ENCODE measurements at regions not wholly inside any gene's neighbourhood (a gene's known extent, or its start where the extent isn't known, plus 50 kb on each side); places are given as distances from the start of the nearest gene placed in this dataset.

DNA sequence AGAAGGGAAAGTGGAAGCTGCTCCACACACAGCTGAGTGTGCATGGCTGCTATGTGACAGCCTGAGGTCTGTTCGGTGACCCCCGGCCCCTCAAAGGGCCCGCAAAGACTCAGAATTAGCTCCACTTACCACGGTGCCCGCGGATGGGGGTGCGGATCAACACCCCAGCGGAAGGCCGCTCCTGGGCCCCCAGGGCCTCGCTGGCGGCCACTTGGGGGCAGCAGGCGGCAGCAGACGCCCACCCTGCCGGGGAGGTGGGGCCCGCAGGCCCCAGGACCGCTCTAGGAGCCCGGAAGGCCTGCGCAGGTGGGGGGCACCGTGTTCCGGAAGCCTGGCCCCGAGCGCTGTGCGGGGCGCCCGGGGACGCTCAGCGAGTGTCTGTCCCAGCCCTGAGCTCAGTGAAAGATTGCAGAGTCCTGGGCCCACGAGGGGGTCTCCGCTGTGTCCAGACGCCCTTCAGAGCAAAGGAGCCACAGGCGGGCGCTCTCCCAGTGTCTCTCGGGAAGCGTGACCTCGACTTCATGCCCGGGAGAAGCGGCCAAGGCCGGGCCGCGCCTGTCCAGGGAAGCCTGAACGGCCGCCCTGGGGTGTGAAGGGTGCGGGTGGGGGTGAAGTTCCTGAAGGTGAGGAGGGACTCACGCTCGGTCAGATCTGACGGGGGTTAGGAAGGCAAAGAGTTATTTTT, 118.7 kb downstream of the VAPA start:
- no peak overlapping the region for H3K4me3 ChIP-seq (ENCODE audit: low read depth, low read length)

DNA sequence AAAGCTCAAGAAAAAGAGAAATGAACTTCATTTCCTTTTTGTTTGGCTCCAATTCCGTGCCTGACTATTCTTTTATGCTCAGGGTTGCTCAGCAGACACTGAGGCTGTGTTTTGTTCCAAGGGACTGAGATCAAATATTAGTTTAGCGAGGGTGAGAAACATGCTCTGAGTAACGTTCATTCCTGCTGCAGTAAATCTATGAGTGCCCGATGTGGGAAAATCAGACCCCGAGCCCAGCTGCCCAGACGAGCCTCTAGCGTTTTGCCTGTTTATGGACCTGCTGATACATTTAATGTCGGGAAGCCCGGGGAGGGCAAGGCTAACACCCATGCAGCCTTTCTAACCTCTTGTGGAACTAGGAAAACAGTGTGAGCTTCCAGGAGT, 119.2 kb downstream of the VAPA start:
- H3K4me3 ChIP-seq (ENCODE audit: low read depth, low read length): no peak overlapping the region

DNA sequence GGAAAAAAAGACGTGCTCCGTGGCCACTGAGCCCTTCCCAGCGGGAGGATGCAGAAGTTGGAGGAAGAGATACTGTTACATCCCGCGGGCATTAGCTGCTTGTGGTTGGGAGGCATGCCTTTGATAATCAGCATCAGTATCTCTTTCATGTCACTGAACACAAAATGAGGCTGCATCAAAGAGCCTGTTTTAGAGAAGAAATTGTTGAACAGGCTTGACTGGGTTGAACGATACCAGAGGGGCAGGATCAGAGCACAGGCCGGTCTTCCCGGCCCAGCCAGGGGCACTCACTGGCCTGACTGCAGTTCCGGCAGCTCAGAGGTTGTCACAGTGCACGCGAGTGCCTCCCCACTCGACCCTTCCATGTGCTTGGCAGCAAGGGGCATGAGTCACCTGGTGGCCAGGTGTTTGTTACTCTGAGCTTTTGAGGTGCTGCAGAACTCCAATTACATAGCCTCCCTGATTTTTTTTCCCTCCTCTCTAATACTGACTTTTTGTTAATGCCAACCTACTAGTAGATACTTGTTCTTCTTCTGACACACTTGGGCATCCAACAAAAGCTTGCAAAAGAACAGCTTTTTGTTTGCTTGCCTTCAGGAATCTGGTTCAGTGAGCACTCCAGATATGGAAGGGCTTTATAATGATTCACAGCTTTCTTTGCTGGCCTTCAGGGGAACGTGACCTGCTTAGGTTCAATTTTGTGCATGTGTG, 121.6 kb downstream of the VAPA start:
- H3K4me3 ChIP-seq (ENCODE audit: low read depth, low read length): no peak overlapping the region

DNA sequence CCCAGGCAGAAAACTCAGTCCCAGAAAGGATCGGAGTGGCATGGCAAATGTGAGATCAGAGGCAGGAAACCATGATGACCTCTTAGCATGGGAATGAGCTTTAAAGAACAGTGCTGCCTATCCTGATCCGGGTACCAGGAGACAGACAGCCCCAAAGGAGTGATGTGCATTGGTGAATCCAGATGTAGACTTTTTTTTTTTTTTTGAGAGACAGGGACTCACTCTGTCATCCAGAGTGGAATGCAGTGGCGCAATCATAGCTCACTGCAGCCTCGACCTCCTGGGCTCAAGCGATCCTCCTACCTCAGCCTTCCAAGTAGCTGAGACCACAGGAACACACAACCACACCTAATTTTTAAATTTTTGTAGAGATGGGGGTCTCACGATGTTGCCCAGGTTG, 122.7 kb downstream of the VAPA start:
- no peak overlapping the region for H3K4me3 ChIP-seq (ENCODE audit: low read depth, low read length)

DNA sequence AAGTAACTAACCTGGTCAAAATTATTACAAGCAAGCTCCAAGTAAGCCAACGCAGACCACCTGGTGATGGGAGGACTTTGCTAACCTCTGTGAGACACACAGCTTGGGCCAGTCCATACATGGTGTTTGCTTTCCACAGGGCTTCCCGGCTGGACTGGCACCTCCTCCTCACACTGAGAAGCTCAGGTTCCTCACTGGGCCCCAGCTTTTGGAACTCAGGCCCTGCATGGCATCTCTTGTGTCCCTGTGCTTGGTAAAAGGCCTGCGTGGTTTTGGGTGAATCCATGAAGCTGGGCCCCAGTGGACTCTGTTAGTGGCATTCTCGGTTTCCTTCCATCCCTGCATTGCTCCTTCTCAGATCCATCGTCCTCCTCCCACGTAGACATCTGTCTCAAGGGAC, 123.4 kb downstream of the VAPA start:
- no peak overlapping the region for H3K4me3 ChIP-seq (ENCODE audit: low read depth, low read length)

DNA sequence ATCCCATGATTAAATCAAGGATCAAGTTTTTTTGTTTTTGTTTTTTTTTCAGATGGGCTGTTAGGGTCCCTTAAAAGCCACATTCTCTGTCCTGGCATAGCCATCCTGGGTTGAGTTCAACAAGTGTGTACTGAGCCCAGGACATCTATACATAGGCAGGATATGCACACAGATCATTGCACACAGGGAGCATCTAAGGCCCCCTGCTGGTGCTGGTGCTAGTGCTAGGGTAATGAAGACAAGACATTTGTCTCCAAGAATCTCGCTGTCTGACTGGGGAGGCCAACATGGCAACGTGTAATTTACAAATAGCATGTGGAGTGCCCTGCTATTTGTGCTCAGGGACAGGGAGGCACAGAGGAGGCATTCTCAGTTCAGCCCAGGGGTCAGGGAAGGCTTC, 124.5 kb downstream of the VAPA start:
- no peak overlapping the region for H3K4me3 ChIP-seq (ENCODE audit: low read depth, low read length)

DNA sequence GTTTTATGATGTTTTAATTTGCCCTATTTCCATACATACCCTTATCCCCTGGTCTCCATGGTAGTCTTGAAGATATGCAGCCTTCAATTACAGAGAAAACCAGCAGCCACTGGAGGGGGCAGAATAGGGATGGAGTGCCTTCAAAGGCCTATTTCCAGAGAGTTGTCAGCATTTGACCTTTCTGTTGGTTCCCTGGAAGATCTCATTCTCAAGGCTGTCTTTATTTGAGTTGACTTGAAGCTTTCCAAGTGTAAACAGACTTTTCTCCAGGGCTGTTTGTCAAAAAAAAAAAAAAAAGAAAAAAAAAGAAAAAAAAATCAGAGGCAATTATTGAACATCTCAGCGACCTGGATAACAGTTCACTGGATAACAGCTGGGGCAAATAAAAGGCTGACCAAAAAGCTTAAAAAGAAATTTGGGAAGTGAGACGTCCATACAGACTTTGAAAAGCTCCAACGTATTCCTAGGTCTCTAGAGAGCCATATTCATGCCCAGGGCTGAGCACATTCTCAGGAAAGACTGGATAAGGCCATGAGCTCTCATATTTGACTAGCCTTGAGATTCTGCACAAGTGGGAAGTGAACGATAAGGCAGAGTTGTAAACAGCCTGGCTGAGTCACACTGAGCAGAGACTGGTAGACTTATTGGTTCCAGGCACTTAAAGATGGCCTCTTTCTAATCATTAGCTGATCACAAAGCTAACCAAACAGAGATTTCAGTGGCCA, 126.6 kb downstream of the VAPA start:
- H3K4me3 ChIP-seq (ENCODE audit: low read depth, low read length): no peak overlapping the region

DNA sequence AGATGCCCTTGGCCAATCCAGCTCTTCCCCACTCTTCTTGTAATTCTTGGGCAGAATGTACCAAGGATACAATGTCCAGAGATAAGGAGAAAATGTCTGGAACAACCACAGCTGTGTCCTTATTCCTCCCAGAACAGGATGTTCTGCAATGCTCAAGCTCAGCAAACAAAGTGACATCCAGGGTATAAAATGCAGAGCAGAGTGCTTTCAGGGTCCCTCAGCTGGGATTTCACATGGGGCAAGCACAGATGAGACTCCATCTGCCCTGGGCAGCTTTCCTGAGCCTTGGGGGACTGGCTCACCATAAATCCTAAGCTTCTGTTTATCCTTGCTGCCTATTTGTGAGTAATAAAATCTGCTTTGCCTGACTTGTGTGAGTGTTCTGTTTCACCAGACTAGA, 127.4 kb downstream of the VAPA start:
- no peak overlapping the region for H3K4me3 ChIP-seq (ENCODE audit: low read depth, low read length)

DNA sequence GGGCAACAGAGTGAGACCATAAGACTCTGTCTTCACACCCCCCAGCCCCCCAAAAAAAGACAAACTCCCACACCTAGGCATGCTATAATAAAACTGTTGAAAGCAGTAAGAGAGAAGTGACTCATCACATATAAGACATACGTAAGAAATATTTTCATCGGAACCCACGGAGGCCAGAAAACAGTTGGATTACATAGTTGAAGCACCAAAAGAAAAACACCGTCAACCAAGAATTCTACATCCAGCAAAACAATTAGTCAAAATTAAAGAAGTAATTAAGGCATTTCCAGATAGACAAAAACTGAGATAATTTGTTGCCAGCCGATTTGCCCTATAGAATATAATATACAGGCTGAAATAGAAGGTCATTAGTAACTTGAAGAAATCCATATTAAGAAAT, 128.7 kb downstream of the VAPA start:
- H3K4me3 ChIP-seq (ENCODE audit: low read depth, low read length): no peak overlapping the region

DNA sequence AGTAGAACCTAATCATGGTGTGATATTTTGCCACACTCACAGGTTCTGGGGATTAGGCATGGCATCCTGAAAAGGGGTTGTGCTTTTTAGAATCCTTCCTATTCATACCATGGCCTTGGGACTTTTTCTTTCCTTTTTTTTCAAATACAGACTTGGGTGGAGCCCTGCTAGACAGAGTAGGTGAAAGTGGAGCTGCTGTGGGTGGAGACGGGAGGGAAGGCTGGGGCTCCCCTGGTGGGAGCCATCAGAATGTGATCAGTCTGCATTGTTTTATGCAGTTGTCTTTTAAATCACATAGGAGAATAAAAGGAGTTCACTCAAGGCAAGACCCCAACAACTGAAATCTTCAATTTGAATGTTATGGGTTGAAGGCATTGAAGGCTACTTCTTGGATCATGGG, 130.2 kb downstream of the VAPA start:
- H3K4me3 ChIP-seq (ENCODE audit: low read depth, low read length): no peak overlapping the region

DNA sequence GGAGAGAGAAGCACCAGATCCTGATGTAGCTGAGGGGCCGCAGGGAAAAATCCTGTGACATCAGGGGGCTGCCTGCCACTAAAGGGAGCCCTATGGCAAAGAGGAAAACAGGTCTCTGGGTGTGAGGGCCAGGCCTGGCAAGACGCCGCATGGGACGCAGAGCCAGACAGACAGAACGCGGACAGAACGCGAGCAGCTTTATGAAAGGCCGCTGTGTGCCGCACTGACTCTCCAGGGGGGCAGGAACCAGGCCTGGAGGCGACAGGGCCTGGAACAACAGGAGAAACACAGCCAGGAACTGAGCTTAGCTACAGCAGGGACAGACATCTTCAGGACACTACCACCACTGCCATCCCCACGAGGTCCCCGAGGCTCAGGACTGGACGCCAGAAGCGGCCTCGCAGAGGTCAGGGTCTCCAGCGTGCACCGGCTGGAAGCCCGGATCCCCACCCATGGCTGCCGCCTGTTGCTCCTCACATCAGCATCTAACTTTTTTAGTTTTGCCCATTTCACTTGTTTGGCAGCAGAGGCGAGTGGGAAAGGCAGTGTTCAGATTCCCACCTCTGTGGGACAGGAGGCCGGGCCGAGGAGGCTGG, 131.6 kb downstream of the VAPA start:
- no peak overlapping the region for H3K4me3 ChIP-seq (ENCODE audit: low read depth, low read length)

DNA sequence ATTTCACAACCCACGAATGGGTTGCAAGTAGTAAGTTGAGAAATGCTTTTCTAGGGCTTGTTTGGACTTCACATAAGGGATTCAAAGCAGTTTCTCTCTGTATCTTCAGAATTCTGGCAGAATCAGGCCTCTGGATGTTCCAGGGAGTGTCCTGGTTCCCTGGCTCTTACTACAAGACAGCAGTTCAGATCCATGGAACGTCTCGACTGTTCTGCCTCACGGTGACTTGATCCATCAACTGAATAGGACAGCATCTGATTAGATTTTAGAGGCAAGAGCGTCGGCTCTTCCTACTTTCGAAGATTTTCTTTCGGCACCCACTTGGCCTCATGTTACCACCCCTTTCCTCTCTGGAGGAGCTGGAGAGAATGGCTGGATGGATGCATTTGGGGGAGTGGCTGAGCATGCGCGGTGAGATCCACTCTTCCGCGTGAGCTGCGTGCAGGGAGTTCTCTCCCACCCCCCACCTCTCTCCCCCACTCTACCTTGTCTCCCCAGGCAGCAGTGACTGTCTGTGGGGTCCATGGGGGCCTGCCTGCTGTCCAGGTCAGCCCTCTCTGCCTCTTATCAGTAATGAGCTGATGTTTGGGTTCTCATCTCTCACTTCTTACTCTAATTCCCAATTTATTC, 132.5 kb downstream of the VAPA start:
- no peak overlapping the region for H3K4me3 ChIP-seq (ENCODE audit: low read depth, low read length)

DNA sequence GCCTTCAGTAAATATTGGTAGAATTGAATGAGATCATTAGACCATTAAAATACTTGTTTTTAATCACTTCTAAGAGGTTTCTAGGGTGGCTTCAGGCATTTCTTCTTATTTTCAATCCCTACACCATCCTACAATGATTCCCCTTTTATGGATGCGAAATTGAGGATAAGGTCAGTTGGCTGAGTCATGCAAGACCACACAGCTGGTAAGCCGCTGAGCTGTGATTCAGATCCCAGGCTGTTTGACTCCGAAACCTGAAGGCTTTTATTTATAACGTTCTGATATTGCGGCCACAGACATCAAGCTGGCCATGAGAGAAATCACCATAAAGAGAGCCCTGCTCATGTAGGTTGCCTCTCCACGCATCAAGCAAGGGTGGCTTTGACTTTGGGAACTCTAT, 133.4 kb downstream of the VAPA start:
- no peak overlapping the region for H3K4me3 ChIP-seq (ENCODE audit: low read depth, low read length)

DNA sequence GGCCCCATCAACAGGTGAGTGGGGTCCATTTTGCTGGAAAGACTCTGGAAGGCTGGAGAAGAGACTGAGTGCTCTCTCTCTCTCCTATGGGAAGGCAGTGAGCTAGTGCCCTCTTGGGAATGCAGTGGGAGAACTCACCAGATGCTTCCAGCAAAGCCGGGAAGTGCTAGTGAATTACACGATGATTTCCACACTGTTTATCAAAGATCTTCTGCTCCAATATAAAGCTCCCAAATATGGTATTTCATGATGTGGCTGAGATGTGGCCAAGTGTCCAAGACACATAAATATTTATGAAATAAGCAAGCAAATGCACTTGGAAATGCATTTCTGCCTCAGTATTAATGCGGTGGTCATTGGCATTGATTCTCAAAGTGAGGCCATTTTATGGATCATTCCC, 135.9 kb downstream of the VAPA start:
- H3K4me3 ChIP-seq (ENCODE audit: low read depth, low read length): no peak overlapping the region

DNA sequence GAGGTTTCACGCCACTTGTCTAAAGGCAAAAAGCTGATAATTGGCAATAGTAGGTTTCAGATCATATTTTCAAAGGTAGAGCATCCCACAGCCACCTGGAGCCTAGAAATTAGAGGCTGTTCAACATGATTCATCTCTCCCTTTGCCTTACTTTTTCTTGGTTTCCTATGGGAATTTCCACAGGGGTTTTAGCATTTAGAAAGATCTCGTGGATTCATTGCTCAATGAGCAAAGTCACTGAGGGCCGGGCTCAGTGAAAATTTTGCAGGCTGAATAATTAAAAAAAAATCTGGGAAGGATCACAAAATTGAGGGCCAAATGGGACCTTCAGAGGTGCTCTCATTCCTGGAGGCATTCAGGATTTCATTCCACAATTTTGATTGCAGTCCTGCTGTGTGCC, 137.1 kb downstream of the VAPA start:
- no peak overlapping the region for H3K4me3 ChIP-seq (ENCODE audit: low read depth, low read length)

DNA sequence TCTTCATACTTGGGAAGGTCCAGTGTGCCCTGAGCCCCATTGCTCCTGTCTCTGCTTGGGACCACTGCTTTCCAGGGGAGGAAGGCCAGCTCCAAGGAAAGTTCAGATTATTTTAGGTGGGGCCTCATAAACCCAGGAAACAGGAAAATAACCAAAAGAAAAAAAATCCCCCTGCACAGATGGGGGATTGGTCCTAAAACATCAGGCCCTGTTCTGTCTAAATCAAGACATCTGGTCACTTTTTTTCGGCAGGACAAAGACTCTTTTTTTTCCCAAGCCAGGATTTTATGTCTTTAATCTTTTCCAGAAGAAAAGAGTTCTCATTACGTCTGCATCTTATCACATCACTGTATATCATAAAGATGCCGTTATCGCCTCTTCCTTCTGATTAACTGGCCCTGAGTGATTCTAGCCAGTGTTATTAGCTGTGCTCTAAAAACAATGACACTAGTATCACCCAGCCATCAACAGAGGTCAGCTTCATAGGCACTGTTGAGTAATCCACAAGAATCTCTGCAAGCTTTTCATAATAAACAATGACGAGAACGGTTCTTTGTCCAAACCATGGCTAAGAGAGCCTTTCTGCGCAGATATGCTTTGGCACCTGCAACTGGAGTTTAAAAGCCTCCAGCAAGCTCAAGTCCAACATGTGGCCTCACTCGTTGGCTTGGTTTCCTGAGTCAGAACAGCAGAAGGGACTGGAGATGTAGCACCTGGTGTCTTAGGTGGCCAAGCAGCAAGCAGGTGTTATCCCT, 138.2 kb downstream of the VAPA start:
- H3K4me3 ChIP-seq (ENCODE audit: low read depth, low read length): no peak overlapping the region

DNA sequence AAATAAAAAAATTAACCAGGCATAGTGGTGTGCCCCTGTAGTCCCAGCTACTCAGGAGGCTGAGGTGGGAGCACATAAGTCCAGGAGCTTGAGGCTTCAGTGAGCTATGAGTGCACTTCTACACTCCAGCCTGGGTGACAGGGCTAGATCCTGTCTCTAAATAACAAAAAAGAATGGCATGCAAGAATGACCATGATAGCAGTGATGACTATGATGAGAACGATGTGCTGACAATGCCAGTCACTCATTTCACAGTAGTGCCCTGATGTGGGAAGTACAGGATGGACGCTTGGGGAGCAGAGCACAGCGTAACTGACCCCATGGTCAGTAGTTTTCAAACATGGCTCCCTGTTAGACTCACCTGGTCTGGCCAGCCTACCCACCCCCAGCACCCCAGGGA, 139.1 kb downstream of the VAPA start:
- no peak overlapping the region for H3K4me3 ChIP-seq (ENCODE audit: low read depth, low read length)

DNA sequence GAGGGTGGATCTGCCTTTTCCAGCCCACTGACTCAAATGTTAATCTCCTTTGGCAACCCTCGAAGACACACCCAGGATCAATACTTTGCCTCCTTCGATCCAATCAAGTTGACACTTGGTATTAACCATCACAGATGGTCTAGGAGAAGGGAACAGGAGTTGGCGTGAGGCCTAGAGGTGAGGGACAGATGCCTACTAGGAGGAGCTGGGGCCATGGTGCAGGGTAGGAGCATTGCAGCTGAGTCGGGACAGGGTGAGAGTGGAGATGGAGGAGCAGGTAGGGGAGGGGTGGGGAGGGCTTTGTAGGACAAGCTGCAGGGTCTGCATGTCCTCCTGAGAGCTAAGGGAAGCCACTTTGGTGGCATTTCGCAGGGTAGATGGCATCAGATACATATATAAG, 140.0 kb downstream of the VAPA start:
- no peak overlapping the region for H3K4me3 ChIP-seq (ENCODE audit: low read depth, low read length)

DNA sequence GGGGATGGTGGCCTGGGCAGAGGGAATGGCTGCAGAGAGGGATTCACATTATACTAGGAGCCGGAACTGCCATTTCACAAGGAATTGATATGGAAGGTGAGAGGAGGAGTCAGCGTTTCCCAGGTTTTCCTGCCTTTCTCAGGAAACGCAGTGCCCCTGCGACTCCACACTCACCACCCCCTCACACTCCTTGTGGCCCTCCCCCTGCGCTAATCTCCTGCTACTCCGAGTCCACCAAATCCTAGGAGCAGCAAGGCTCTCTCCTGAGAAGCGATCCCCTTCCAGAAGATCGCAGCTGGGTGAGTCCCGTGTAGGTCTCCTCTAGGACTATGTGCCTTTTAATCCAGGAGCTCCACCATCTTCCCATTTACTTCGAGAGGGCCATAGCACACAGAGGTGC, 140.6 kb downstream of the VAPA start:
- no peak overlapping the region for H3K4me3 ChIP-seq (ENCODE audit: low read depth, low read length)

DNA sequence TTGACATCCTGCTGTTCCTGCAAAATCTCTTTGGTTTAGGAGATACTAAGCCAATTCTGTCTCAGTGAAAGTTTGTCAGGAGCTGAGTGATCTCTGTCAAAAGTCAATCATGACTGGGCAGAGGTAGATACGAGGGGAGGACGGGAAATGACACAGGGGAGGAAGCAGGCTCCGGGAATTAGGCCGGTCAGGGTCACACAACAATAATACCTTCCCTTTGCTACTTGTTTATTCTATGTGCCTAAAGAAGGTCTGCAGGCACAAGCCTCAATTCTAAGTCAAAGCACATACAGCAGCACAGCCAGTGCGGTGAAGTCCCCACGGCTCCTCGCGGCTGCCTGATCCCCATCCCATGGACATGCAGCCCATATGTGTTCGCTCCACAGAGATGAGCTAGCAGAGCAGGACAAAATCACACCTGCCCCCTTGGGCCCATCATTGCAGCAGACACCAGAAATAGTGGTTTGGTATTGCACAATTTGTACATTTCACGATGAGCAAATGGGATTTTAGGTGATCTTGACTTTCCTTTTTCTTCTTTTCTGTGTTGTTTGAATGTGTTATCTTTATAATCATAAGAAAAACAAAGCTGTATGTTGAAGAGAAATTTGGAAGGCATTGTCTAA, 141.4 kb downstream of the VAPA start:
- no peak overlapping the region for H3K4me3 ChIP-seq (ENCODE audit: low read depth, low read length)

Measured in iPS-11a (cell line).